OCI-LY7 (cell line): ENCODE measurements at regions not wholly inside any gene's neighbourhood (a gene's known extent, or its start where the extent isn't known, plus 50 kb on each side); places are given as distances from the start of the nearest gene placed in this dataset.

Experiments used
- BruUV-seq: library from RNA; stranded (reverse); fragments of 400-500 nt; replicated peaks from 2 replicates; lab custom pipeline; 2021; lab: Mats Ljungman, UMichigan
- CTCF ChIA-PET: fragments of 300-600 bp; sonication (Branson Sonifier 250); formaldehyde crosslinking; loops from one replicate; lab custom pipeline; 2022; ENCODE audit warnings: antibody characterized with exemption; ENCODE audit not compliant: unreplicated experiment; lab: Charles Lee
- POLR2A ChIA-PET: fragments of 300-600 bp; sonication (Branson Sonifier 250); formaldehyde crosslinking; loops from one replicate; lab custom pipeline; 2022; ENCODE audit warnings: antibody characterized with exemption; lab: Charles Lee
- DNase-seq: peaks from one replicate; pipeline ENCODE4 v3.0.0-alpha.2; 2015; ENCODE audit warnings: low spot score
- H2AFZ ChIP-seq: fragments of 200-600 bp; sonication (generic), shearing (Covaris generic); 2 replicates; pipeline ENCODE4 v1.6.1; 2014; ENCODE audit warnings: mild to moderate bottlenecking, antibody characterized with exemption, low read length, moderate library complexity
- H3K27ac ChIP-seq: fragments of 200-600 bp; sonication (generic); 2 replicates; pipeline ENCODE4 v1.5.1; 2014; ENCODE audit warnings: mixed run types, low read depth, mild to moderate bottlenecking, moderate library complexity, low read length, inconsistent platforms; ENCODE audit not compliant: poor library complexity, severe bottlenecking
- H3K36me3 ChIP-seq: fragments of 200-600 bp; sonication (generic); 2 replicates; pipeline ENCODE4 v1.6.1; 2014; ENCODE audit warnings: mild to moderate bottlenecking, antibody characterized with exemption, low read length, moderate library complexity, mixed read lengths; ENCODE audit not compliant: insufficient read depth
- H3K4me1 ChIP-seq: fragments of 200-600 bp; sonication (generic); 2 replicates; pipeline ENCODE4 v1.5.1; 2014; ENCODE audit warnings: mild to moderate bottlenecking, low read length; ENCODE audit not compliant: insufficient read depth, poor library complexity, severe bottlenecking
- H3K4me2 ChIP-seq: fragments of 200-600 bp; sonication (generic); 2 replicates; pipeline ENCODE4 v1.6.1; 2014; ENCODE audit warnings: mild to moderate bottlenecking, low read length
- H3K4me3 ChIP-seq: fragments of 200-600 bp; sonication (generic); 2 replicates; pipeline ENCODE4 v1.5.1; 2014; ENCODE audit warnings: mild to moderate bottlenecking, low read depth, low read length; ENCODE audit not compliant: poor library complexity, severe bottlenecking
- H3K79me2 ChIP-seq: fragments of 200-600 bp; sonication (generic); 2 replicates; pipeline ENCODE4 v1.6.1; 2016; ENCODE audit warnings: low read depth, mild to moderate bottlenecking, low read length, moderate library complexity, mixed read lengths; ENCODE audit not compliant: insufficient read depth
- H3K9me2 ChIP-seq: fragments of 200-600 bp; sonication (generic); 2 replicates; pipeline ENCODE4 v1.6.1; 2016; ENCODE audit warnings: mild to moderate bottlenecking, low read length, mixed read lengths; ENCODE audit not compliant: insufficient read depth
- H3K9me3 ChIP-seq: fragments of 200-600 bp; sonication (generic); 2 replicates; pipeline ENCODE4 v1.6.1; 2014; ENCODE audit warnings: mild to moderate bottlenecking, mixed run types, low read length, mixed read lengths
- H4K20me1 ChIP-seq: fragments of 200-600 bp; sonication (generic); 2 replicates; pipeline ENCODE4 v1.6.1; 2014; ENCODE audit warnings: mild to moderate bottlenecking, antibody characterized with exemption, low read length, moderate library complexity, mixed read lengths; ENCODE audit not compliant: insufficient read depth
- EZH2phosphoT487 ChIP-seq: fragments of 200-600 bp; sonication (generic); IDR thresholded peaks from 2 replicates; pipeline ENCODE4 v1.6.1; 2018; ENCODE audit warnings: low read depth, borderline replicate concordance, mild to moderate bottlenecking, mixed run types, antibody characterized with exemption, low read length, moderate library complexity, mixed read lengths
- intact Hi-C: fragments of 100-400 bp; cut with micrococcal nuclease; formaldehyde crosslinking; loops from one replicate; pipeline ENCODE4 v1.10.0; 2022; ENCODE audit not compliant: unreplicated experiment
- TF ChIP-seq, protein P1 (sequence below): fragments of 200-600 bp; sonication (generic); conservative IDR thresholded peaks from 2 replicates; pipeline ENCODE4 v1.5.1; 2014; ENCODE audit warnings: mild to moderate bottlenecking, antibody characterized with exemption, low read length, moderate library complexity, mixed read lengths

DNA sequence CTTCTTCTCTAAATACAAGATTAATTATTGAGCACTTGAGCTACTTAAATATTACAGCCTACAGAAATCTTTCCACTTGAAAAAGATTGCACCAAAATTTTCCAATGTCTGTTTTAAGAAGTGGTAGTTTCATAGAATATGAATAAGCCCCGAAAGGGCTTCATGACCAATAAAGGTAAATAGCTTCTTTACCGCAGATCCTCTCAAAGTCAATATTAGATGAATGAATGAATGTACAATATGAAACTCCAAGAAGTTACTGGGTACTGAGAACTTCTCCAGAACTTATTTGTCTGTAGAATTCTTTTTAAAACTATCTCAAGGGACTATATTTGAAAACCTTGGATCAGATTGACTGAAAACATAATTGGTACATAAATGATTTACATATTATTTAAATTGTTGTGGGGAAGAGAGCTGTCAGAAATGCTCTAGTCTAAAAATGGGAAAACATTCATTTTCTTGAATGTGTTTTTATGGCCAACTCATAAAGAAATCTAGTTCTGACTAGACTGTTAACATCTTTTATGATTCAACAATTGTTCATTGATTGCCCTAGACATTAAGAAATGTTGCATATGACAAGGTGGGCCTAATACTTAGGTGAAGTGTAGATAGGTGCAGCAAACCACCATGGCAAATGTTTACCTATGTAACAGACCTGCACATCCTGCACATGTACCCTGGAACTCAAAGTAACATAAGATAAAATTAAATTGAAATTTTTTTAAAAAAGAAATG is 227.0 kb downstream of the SPRY2 start:
- H3K9me3 ChIP-seq: no peaks in the 10 kb centered on the region
- H3K9me2 ChIP-seq: no peaks in the 10 kb centered on the region
- CTCF ChIA-PET: no interaction called here
- POLR2A ChIA-PET: no interaction called here
- no peak overlapping the region for H3K4me2 ChIP-seq
- no peaks in the 10 kb centered on the region for H3K4me1 ChIP-seq
- no peaks in the 10 kb centered on the region for H4K20me1 ChIP-seq
- no peaks in the 10 kb centered on the region for H3K79me2 ChIP-seq
- no peak for DNase-seq
- no peaks in the 10 kb centered on the region for H3K36me3 ChIP-seq
- H2AFZ ChIP-seq: no peak overlapping the region
- no peak overlapping the region for H3K4me3 ChIP-seq
- no TSS peak for BruUV-seq
- intact Hi-C loops: no loop called here
- TF ChIP-seq, protein P1, sequence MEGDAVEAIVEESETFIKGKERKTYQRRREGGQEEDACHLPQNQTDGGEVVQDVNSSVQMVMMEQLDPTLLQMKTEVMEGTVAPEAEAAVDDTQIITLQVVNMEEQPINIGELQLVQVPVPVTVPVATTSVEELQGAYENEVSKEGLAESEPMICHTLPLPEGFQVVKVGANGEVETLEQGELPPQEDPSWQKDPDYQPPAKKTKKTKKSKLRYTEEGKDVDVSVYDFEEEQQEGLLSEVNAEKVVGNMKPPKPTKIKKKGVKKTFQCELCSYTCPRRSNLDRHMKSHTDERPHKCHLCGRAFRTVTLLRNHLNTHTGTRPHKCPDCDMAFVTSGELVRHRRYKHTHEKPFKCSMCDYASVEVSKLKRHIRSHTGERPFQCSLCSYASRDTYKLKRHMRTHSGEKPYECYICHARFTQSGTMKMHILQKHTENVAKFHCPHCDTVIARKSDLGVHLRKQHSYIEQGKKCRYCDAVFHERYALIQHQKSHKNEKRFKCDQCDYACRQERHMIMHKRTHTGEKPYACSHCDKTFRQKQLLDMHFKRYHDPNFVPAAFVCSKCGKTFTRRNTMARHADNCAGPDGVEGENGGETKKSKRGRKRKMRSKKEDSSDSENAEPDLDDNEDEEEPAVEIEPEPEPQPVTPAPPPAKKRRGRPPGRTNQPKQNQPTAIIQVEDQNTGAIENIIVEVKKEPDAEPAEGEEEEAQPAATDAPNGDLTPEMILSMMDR: no peak
- TF ChIP-seq EZH2phosphoT487: no peak
- H3K27ac ChIP-seq: no peak overlapping the region

DNA sequence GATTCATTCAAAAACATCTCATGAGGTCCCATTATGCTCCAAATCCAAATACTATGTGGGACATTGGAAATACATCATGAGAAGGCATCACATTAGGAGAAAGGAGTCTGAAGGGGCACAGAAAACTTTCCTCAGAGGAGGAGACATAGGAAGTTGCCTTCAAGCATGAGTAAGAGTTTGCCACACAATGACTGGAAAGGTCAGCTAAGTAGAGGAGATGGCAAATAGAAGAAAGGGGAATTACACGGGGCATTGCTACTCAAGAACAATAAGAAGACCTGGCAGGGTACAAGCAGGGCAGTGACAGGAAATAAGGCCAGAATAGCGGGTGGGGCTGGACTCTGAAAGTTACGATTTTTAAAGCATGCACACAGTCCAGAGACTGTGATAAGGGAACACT is 231.6 kb downstream of the SPRY2 start:
- CTCF ChIA-PET: no interaction called here
- DNase-seq: no peak
- H3K9me2 ChIP-seq: no peaks in the 10 kb centered on the region
- H3K4me3 ChIP-seq: no peak overlapping the region
- no peaks in the 10 kb centered on the region for H3K4me1 ChIP-seq
- no peaks in the 10 kb centered on the region for H3K36me3 ChIP-seq
- H3K4me2 ChIP-seq: no peak overlapping the region
- POLR2A ChIA-PET: interaction anchor here (0.5 kb wide), 1 partner anchor 559 kb away, joined by 3 read pairs; no protein-coding TSS in a partner anchor
- no TSS peak for BruUV-seq
- no peaks in the 10 kb centered on the region for H3K9me3 ChIP-seq
- intact Hi-C loops: no loop called here
- TF ChIP-seq, protein P1: no peak
- no peak for TF ChIP-seq EZH2phosphoT487
- H3K79me2 ChIP-seq: no peaks in the 10 kb centered on the region
- no peak overlapping the region for H2AFZ ChIP-seq
- H4K20me1 ChIP-seq: no peaks in the 10 kb centered on the region
- no peak overlapping the region for H3K27ac ChIP-seq

DNA sequence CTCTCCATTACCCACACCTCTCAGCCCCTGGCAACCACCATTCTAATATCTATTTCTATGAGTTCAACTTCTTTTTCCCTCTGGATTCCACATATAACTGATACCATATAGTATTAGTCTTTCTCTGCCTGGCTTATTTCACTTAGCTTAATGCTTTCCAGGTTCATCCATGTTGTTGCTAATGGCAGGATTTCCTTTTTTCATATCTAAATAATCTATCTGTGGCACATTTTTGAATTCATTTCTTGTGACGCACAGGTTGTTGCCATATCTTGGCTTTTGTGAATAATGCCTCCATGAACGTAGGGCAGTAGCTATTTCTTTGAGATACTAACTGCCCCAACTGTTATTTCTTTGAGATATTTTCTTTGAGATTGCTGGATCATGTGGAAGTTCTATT is 235.6 kb downstream of the SPRY2 start:
- no peak for DNase-seq
- Histone ChIP-seq H4K20me1 (no peaks in the 10 kb centered on the region), H3K4me1 (no peaks in the 10 kb centered on the region), H3K9me3 (no peaks in the 10 kb centered on the region), H3K36me3 (no peaks in the 10 kb centered on the region), H2AFZ (no peak overlapping the region), H3K4me3 (no peak overlapping the region), H3K27ac (no peak overlapping the region), H3K79me2 (no peaks in the 10 kb centered on the region), H3K9me2 (no peaks in the 10 kb centered on the region), H3K4me2 (no peak overlapping the region)
- ChIA-PET CTCF (no interaction called here), POLR2A (no interaction called here)
- TF ChIP-seq, protein P1: no peak
- TF ChIP-seq EZH2phosphoT487: no peak
- intact Hi-C loops: no loop called here
- BruUV-seq: no TSS peak
